Neural cell (in vitro differentiated cells): ENCODE measurements at regions not wholly inside any gene's neighbourhood (a gene's known extent, or its start where the extent isn't known, plus 50 kb on each side); places are given as distances from the start of the nearest gene placed in this dataset.

Experiments
- CTCF ChIP-seq: fragments of 450-650 bp; IDR thresholded peaks from 2 replicates; pipeline ENCODE4 v1.5.1; 2014; ENCODE audit warnings: antibody characterized with exemption, mild to moderate bottlenecking, moderate library complexity; ENCODE audit not compliant: poor library complexity, severe bottlenecking
- EP300 ChIP-seq: fragments of 450-650 bp; conservative IDR thresholded peaks from 2 replicates; pipeline ENCODE4 v1.6.1; 2014; ENCODE audit warnings: antibody characterized with exemption, mild to moderate bottlenecking, moderate library complexity; ENCODE audit not compliant: poor library complexity, severe bottlenecking
- EZH2 ChIP-seq: fragments of 200-600, 300-800 bp; shearing (Covaris generic), sonication (generic); IDR thresholded peaks from 2 replicates; pipeline ENCODE4 v1.6.1; 2014; ENCODE audit warnings: antibody characterized with exemption, low read length, borderline replicate concordance, mild to moderate bottlenecking; ENCODE audit not compliant: insufficient read depth, poor library complexity, severe bottlenecking
- MXI1 ChIP-seq: fragments of 450-650 bp; conservative IDR thresholded peaks from 2 replicates; pipeline ENCODE4 v1.6.1; 2014; ENCODE audit warnings: antibody characterized with exemption, mild to moderate bottlenecking; ENCODE audit not compliant: poor library complexity, severe bottlenecking
- POLR2AphosphoS5 ChIP-seq: IDR thresholded peaks from 2 replicates; pipeline ENCODE4 v1.6.1; 2012
- RAD21 ChIP-seq: fragments of 450-650 bp; conservative IDR thresholded peaks from 2 replicates; pipeline ENCODE4 v1.6.1; 2014; ENCODE audit warnings: antibody characterized with exemption, mild to moderate bottlenecking, moderate library complexity
- REST ChIP-seq: IDR thresholded peaks from 2 replicates; pipeline ENCODE4 v1.6.1; 2012; ENCODE audit warnings: borderline replicate concordance
- SMC3 ChIP-seq: fragments of 450-650 bp; conservative IDR thresholded peaks from 2 replicates; pipeline ENCODE4 v1.6.1; 2014; ENCODE audit warnings: antibody characterized with exemption, mild to moderate bottlenecking, moderate library complexity; ENCODE audit not compliant: poor library complexity
- TAF1 ChIP-seq: IDR thresholded peaks from 2 replicates; pipeline ENCODE4 v1.6.1; 2012; ENCODE audit warnings: low read depth

- TF ChIP-seq CTCF (no peak), POLR2AphosphoS5 (no peak), EP300 (no peak), SMC3 (no peak), REST (no peak), EZH2 (no peak), RAD21 (no peak), MXI1 (no peak), TAF1 (no peak)
Measured at GRCh38 chr4:17029432-17029831, 131.0 kb upstream of the LDB2 start.
